ENCODE measurements at regions not wholly inside any gene's neighbourhood (a gene's known extent, or its start where the extent isn't known, plus 50 kb on each side); places are given as distances from the start of the nearest gene placed in this dataset.

GRCh38 chr2:106649306-106649705 lies 162.1 kb downstream of the CD8B2 start:
- TF ChIP-seq EZH2 (IDR thresholded peaks at IDR 0.05; ENCODE audit: borderline replicate concordance) (no peak), CTCF (IDR thresholded peaks at IDR 0.05; ENCODE audit: poor library complexity) (no peak)

Measured in hepatocyte (in vitro differentiated cells).